LoVo (cell line): ENCODE measurements at regions not wholly inside any gene's neighbourhood (a gene's known extent, or its start where the extent isn't known, plus 50 kb on each side); places are given as distances from the start of the nearest gene placed in this dataset.
"Not testable (repeated sequence)": the region's sequence is repeated elsewhere in the genome, so short reads cannot be mapped to it uniquely, and the experiment has no call there.

Experiments
- DNase-seq: peaks from one replicate; pipeline ENCODE4 v3.0.0-alpha.2; 2016; ENCODE audit warnings: low spot score

DNA sequence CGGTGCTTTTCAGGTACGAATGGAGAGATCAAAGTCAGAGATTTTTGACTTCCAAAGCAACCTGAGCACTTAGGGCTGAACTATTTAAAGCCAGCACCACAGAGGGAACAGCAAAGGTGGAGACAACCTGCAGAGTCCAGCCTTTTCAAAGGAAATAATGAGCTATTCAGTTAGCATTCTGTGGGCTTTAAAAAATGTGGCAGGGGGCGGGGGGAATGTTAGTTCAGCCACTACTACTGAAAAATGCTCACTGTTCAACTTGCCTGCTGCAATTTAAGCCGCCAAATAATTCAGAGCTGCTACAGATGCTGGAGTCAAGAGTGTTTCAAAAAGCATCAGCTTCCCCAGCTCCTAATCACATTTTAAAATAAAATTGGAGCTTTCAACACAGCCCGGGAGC lies 473.3 kb upstream of the PLXNA2 start:
- DNase-seq, result no peak

DNA sequence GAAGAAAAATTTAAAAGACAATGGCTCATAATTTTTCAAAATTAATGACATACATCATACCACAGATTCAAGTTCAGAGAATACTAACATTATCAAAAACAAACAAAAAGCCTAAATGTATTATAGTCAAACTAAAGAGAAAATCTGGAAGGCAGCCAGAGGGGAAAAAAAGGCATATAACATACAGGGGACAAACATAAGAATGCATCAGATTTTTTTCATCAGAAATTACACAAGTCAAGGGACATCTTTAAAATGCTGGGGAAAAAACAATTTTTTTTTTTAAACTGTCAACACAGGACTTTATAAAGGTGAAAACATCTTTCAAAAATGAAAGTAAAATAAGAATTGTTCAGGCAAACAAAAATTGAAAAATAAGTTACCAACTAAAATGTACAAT lies 478.4 kb upstream of the PLXNA2 start:
- DNase-seq, result no peak

DNA sequence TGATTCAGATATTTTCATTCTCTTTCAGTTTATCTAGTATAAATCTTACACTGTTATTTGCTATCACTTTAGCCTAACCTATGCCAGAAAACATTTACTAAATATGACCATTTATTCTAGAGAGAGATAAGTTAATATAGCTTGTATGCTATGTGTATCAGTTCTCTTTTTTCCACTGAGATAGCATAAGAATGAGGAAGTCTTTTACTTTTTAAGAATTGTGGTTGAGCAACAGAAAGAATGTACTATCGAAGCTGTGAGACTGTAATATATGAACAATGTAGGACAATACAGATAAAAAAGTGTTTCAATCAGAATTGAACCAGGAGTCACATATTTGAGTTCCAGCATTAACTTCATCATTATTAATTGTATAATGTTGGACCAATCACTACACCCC lies 479.9 kb upstream of the PLXNA2 start:
- DNase-seq, result no peak

DNA sequence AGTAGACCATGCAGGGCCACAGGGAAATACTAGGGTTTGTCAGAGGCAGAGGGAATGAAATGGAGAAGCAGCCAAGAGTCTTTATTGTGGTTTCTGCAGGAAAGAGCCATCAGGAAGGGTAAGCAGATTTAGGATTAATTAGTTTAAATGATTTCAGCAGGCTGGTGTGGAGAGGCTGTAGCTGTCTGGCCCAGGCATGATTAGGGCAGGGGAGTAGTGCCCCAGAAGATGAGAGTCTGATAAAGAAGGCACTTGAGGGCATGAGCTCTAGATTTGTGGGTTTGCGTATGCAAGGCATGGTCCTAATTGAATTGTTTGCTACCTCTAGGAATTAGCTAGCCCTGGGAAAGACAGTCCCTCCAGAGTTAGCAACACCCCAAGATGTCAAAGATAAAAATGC lies 484.6 kb upstream of the PLXNA2 start:
- no peak for DNase-seq

DNA sequence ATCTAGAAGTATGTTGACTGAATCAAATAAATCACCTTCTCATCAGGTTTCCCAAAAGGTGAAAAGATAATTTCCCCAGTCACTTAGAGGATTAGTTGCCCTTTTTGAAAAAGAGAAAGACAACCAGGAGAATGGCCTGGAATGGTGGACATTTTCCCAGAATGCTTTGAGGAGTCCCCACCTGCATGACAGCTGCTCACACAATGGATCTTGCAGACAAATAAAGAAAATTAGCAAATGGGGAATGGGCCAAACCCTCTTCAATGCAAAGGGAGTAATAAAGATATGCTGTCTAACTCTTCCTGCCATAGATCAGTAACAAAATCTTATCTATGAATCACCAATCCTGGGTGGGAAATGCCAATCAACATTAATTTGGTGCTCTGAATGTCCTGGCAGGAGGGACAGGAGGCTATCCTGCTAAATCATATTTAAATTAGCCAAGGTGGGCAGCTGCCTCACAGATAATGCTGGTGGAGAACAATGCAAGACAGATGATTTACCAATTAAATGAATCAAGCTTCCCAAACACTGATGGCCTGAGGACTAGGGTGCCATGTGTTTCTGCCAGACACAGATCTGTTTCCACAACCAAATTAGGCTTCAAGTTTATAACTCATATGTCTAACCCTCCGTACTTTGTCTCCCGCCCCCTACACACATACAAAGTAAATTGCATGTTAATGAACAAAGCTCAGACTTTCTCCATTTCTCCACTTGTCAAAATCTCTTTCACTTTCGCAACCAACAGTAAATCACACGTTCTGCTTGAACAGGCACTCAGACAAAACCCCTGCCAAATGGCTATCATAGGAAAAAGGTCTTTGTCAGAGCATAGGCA lies 488.0 kb upstream of the PLXNA2 start:
- DNase-seq, result no peak

DNA sequence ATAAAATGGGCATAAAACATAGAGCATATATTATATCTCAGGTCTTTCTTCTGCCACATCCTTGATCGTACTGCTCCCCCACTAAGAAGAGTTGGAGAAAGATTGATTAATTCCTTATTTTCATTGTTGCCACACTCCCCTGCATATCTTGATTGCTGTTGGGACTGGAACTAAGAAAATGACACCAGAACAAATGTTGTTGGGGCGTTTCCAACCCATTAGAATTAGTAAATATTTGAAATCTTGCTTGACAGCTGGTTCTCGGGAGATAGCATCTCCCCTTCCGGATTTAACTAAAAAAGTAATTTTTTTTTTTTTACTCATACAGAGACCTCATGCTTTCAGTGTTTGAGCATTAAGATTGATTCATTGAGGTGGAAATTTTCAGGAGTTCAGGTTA lies 493.0 kb upstream of the PLXNA2 start:
- no peak for DNase-seq

DNA sequence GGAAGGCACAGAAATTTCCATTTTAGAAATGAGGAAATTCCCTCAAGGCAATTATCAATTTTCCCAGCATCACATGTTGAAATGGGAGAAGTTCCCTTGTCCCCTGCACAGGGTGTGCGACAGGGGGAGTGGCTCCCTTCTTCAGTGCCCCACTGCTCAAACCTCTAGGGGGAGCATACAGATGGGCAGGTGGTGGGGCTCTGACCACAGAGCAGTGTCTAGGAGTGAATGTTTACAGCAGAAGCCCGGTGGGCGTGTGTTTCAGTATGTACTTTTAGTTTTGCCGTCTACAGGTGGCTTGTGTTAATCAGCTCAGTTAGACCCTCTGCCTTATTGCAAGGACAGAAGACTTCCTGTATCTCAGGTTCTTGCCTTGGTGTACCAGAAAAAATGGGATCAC lies 493.7 kb upstream of the PLXNA2 start:
- no peak for DNase-seq

DNA sequence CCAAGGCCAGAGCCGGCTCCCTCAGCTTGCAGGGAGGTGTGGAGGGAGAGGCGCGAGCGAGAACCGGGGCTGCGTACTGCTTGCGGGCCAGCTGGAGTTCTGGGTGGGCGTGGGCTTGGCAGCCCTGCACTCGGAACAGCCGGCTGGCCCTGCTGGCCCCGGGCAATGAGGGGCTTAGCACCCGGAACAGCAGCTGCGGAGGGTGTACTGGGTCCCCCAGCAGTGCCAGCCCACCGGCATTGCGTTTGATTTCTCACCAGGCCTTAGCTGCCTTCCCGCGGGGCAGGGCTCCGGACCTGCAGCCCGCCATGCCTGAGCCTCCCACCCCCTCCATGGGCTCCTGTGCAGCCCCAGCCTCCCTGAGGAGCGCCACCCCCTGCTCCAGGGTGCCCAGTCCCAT lies 495.5 kb upstream of the PLXNA2 start:
- DNase-seq, result not testable (repeated sequence)

DNA sequence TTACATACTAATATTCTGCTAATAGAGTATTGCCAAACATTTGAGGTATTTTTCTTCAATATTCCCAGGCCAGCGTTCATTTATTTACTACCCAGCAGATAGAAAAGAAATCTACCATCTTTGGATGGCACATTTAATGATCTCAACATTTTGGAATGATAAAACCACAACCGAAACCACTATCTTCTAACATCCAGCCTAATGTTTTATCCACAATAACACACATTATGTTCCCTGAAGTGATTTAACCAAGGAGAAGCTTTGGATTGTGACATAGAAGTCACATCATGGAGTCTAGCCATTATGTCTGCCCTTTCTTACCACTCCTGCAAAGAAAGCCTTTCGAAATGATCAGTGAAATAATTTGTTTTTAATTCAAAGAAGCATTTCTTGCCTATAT lies 497.1 kb upstream of the PLXNA2 start:
- DNase-seq, result no peak

DNA sequence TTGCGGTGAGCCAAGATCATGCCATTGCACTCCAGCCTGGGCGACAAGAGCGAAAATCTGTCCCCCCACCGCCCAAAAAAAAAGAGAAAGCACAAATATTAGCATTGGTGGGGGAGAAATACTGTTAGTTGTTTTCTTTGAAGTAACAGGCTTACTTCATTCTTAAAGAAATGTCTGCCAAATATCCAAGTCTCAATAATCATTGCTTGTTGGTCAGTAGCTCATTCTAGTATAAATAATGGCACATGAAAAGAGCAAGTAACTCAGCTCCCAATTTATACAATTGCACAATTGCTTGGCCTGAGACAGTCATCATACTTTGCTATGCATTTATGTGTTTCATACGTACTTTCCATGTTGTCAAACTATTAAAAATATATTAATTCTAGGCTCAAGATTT lies 499.2 kb upstream of the PLXNA2 start:
- no peak for DNase-seq

DNA sequence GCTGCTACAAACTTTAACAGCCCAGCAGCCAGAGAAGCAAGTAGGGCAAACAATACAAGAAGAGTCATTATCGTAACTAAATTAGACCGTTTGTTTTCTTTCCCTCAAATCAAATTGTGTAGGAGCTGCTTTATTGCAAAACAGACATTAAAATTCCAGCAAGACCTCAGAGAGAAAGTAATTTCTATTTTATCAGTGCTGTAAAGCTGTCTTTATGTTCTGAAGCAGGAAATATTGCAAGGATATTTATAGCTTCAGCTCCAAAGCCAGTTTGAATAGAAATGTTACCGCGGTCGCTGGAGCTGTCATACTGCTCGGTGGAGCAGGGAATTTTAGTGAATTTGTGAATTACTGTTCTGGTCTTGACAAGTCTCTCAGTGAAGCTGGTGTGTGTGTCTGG lies 503.8 kb upstream of the PLXNA2 start:
- DNase-seq, result no peak

DNA sequence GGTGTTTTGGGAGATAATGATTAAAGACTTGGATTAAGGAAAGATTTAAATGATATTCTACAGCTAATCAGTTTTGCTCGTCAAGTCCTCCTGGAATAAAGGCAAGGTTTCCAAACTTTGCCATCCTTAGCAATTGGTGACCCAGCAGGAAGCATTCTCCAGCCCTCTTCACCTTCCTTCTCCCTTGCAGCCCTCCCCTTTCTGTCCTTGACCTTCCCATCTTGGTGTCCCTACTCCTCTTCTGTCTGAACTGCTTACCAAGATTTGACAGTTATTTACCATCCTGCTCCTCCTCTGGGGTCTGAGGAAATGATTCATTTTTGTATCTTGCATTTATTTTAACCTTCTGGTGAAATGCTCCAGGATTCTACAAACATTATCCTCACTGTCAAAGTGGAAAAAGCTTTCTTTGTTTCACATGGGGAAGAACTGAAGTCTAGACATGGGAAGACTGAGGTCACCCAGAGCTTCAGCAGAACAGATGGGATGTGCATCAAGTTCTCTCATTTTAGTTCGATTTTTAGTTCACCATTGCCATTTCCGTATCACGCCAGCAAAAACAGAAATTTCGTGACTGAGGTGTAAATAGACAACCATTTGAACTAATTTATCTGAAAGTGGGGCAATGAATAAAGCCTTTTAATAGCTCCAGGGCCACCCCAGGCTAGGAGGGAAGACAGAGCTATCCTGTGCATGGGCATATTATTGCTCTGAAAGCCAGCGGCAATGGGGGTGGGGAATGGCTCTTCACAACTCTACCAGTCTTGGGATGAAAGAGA lies 504.4 kb upstream of the PLXNA2 start:
- DNase-seq, result no peak

DNA sequence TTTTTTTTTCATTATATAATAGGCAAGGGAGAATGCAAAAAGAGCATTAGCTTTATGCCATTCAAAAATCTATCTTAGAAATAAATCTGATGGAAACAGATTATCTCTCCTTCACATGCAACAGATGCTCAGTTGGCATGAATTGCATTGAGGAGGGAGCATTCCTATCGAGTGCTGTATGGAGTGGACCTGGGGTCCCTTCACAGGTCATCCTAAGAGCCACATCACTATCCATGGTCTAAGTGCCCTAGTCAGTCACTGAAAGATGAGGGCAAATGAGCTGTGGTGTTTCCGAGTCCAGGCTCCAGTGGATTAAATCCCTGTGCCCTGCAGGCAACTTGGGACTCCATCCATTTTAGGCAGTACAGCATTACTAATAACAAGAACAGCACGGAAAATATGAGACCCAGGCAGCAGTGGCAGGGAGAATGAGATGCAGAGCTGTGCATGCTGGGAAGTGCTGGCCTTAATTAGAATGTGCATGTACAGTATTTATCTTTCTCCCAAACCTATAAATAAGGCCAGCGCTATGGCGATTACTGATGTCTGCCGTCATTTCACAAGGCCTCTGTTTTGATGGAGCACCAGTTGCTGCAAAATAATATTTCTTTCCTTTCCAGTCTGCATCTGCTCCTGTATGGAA lies 512.3 kb upstream of the PLXNA2 start:
- no peak for DNase-seq

DNA sequence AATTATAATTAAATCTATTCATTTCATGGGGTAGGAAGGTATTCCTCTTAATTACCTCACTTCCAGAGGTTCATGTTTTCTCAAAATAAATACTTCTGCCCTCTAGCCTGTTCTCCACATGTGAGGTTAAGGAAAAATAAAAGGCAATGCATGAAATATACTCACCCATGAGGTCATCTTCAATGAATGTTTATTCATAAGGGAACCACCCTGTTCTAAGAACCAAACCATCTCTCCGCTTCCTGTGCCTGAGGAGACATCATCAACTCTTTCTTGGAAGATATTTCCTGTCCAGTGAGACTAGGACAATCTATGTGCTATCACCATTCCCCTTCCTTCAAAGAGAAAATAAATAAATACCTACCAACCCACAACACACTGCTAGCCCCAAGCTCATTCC lies 513.7 kb upstream of the PLXNA2 start:
- DNase-seq, result no peak

DNA sequence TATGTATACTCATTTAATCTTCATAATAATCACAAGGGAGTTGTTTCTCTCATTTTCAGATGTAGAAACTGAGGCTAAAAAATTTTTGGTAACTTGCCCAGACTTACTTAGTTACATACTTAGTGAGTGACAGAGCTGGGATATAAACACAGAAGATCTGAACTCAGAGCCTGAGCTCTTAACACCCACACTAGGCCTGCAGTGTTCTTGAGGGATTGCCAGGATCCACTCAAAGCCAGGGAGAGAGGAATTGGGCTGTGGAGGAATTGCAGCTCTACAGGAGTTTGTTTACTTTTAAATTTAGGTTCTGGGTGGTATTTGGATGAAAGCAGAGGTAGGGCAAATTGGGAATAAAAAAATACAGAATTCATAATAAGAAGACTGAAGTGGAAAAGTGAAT lies 515.1 kb upstream of the PLXNA2 start:
- no peak for DNase-seq

DNA sequence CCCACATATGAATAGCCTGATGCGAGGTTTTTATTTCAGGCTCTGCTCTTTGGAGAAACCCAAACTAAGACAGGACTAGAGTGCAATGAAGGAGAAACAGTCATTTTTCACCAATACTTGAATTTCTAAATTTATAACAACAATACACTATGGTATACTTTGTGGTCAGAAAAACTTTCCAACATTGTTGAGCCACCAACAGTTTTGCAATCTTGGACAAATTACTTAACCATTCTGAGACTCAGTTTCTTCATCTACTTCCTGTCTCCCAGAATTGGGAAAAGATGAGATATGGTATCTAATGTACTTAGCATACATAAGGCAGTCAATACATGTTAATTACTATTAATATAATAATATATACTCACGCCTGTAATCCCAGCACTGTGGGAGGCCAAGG lies 519.8 kb upstream of the PLXNA2 start:
- no peak for DNase-seq

DNA sequence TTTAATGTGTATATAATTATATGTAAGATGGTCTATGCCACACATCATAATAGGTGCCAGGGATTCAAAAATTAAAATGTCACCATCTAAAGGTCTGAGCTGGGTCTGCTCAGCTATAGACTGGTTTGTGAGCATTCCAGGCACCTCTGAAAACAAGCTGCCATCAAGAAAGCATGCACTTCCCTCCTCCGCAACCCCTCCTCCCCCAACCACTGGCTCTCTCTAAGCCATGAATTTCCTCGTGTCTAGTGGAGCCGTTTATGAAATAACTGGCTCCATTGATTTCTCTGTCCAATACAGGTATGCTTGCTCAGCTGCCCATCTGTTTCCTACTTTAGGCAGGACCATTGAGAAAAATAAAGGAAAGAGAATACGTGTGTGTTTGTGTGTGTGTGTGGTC lies 522.6 kb upstream of the PLXNA2 start:
- DNase-seq, result no peak

DNA sequence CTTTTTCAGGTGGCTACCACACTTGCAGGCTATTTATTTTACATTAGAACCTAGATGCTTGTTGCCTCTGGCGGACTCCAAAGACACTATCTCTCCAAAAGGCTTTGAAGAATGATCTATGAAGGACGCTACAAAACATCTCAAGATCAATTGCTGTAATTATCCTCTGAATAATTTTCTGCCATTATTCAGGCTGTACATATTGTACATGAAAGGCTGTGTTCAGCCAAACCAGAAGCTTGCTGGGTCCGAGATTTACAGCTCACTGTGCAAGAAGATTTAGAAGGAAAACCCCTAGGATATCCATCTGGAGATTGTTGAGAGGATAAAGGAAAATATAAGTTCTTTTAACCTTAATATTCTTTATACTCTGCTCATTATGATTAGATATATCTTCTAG lies 523.6 kb upstream of the PLXNA2 start:
- DNase-seq, result no peak

DNA sequence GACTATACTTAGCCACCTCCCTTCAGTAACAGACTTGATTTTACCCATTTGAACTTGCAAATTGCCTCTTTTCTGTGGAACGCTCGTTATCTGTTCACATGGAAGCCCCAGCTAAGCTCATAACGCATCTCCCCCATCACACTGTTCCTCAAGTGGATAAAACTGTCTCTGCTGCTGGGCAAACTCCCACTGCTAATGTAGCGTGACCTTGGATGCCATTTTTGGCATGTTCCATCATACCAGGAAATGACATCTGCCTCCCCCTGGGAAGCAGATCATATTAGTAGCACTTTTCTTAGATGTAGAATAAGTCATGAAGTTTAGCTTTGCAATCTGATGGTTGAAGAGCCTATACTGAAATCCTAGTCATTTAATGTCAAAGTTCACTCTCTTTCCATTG lies 528.7 kb upstream of the PLXNA2 start:
- DNase-seq, result no peak

DNA sequence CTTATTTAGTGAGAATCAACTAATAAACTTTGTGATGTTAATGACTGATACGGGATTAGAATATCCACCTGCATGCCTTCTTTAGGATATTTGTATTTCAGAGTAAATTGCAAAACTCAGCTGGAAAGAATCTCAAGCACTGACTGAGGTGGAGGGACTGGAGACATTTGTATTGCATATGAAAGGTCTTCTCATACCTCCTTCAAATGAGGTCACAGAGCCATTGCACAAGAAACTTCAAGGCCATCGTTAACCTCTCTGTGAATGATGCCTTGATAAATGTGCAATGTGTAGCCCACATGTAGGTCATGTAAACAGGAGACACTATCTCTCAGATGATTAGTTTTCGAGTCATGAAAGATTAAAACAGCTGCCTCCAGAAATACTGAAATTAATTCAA lies 531.7 kb upstream of the PLXNA2 start:
- no peak for DNase-seq

DNA sequence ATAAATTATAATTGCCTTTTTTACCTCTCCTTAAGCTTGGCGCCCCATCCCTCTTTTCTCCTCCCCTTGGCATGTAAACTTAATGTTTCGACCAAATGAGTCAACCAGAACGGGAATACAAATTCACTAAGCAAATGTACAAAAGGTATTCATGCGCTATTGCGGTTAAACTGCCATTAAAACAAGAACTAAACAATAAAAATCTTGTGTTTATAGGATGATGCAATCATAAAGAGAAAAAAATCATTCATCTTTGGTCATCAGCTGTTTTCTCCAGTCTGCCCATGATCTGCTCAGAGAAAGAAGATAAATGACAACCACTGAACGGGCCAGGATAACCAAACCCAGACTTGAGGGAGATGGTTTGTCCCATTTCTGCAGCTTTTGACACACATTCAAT lies 534.2 kb upstream of the PLXNA2 start:
- no peak for DNase-seq

DNA sequence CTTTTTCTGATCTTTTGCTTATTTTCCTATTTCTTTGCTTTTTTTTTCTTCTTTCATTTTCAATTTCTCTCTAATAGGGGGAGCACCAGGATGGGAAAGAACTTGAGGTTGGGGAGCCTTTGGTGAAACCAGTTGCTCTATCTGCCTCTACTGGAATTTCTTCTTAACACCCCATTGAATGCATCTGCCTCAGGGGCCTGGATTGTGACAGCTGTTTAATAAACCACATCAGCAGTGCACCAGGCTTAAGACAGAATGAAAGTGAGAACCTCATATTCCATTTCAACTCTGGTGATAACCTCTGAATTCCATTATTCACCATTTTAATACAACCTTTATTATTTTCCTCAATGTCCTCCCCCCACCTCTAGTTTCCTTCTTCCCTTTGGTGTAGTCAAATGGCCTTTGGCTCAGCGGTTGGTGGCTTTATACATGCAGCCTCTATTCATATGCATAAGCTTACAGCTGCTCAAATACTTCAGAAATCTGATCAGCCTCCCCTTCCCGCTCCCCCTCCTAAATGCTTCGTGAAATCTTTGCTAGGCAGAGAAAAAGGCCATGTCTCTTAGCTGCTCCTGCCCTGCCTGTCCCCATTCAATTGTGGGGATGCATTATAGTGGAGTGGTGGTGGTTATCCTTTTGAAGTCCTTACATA lies 537.3 kb upstream of the PLXNA2 start:
- no peak for DNase-seq

DNA sequence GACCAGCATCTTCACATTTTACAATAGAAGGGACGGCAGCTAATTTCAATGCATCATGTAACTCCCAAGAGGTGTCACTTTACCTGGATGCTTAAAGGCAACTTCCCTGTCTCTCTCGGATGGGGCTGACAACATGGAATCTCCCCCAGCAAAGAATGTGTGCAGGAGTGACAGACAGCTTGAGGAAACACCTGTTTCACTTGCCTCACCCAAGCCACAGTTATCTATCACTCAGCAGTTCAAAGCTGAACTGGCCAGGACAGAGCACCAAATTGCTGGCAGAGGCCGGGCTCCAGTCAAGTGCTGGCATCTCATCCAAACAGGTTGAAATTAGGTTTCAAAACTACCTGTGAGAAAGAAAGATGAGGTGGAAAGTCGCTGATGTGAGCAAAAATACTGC lies 538.0 kb upstream of the PLXNA2 start:
- no peak for DNase-seq
